Mesenchymal stem cell (in vitro differentiated cells and primary cell): ENCODE measurements at regions not wholly inside any gene's neighbourhood (a gene's known extent, or its start where the extent isn't known, plus 50 kb on each side); places are given as distances from the start of the nearest gene placed in this dataset.

Source experiments
- DNase-seq: peaks from one replicate; pipeline ENCODE4 v3.0.0-alpha.2; 2013
- H2AFZ ChIP-seq: one replicate; pipeline ENCODE4 v1.6.1; 2013; ENCODE audit warnings: low read depth, mild to moderate bottlenecking, control low read depth, inconsistent platforms, low read length, moderate library complexity
- H2AK5ac ChIP-seq: 2 replicates; pipeline ENCODE4 v1.6.1; 2013; ENCODE audit warnings: low read length, moderate library complexity, mild to moderate bottlenecking, inconsistent platforms; ENCODE audit not compliant: severe bottlenecking
- H2BK120ac ChIP-seq: one replicate; pipeline ENCODE4 v1.6.1; 2013; ENCODE audit warnings: low read depth, mild to moderate bottlenecking, inconsistent platforms, low read length, moderate library complexity
- H2BK12ac ChIP-seq, 2 experiments: one replicate each; pipeline ENCODE4 v1.6.1; 2013; ENCODE audit warnings: inconsistent platforms in 2 of 2, low read length in 2 of 2, mild to moderate bottlenecking in 2 of 2, moderate library complexity in 2 of 2, control low read depth in 1 of 2
- H2BK15ac ChIP-seq: one replicate; pipeline ENCODE4 v1.6.1; 2013; ENCODE audit warnings: mild to moderate bottlenecking, low read depth, inconsistent platforms; ENCODE audit not compliant: poor library complexity, severe bottlenecking
- H2BK5ac ChIP-seq: 2 replicates; pipeline ENCODE4 v1.6.1; 2013; ENCODE audit warnings: low read depth, mild to moderate bottlenecking, low read length, control low read depth, inconsistent platforms; ENCODE audit not compliant: poor library complexity, severe bottlenecking
- H3K14ac ChIP-seq, 2 experiments: one replicate each; pipeline ENCODE4 v1.6.1; 2013; ENCODE audit warnings: inconsistent platforms in 2 of 2, low read length in 2 of 2, control low read depth in 1 of 2, mild to moderate bottlenecking in 1 of 2, moderate library complexity in 1 of 2
- H3K18ac ChIP-seq, 2 experiments: one replicate each; pipeline ENCODE4 v1.6.1; 2013; ENCODE audit warnings: inconsistent platforms in 2 of 2, low read length in 2 of 2, control low read depth in 1 of 2, low read depth in 1 of 2, mild to moderate bottlenecking in 1 of 2
- H3K23ac ChIP-seq, 2 experiments: one replicate each; pipeline ENCODE4 v1.6.1; 2013; ENCODE audit warnings: inconsistent platforms in 2 of 2, low read length in 2 of 2, mild to moderate bottlenecking in 2 of 2, moderate library complexity in 2 of 2, control low read depth in 1 of 2
- H3K27ac ChIP-seq: 2 replicates; pipeline ENCODE4 v1.5.1; 2013; ENCODE audit warnings: mild to moderate bottlenecking, moderate library complexity, low read length, control low read depth, inconsistent platforms; ENCODE audit not compliant: poor library complexity, severe bottlenecking
- H3K27me3 ChIP-seq, 2 experiments: 2 replicates each; pipeline versions ENCODE4 v1.6.1 to v1.7.0; 2013; ENCODE audit warnings: low read length in 2 of 2, mild to moderate bottlenecking in 2 of 2, moderate library complexity in 2 of 2, control low read depth in 1 of 2, inconsistent platforms in 1 of 2; ENCODE audit not compliant: control insufficient read depth in 1 of 2, insufficient read depth in 1 of 2
- H3K36me3 ChIP-seq, 2 experiments: 2 replicates each; pipeline versions ENCODE4 v1.6.1 to v1.7.0; 2013; ENCODE audit warnings: low read length in 2 of 2, control low read depth in 1 of 2, inconsistent platforms in 1 of 2, low read depth in 1 of 2, mild to moderate bottlenecking in 1 of 2; ENCODE audit not compliant: insufficient read depth in 2 of 2, control insufficient read depth in 1 of 2
- H3K4ac ChIP-seq, 2 experiments: one replicate each; pipeline ENCODE4 v1.6.1; 2013; ENCODE audit warnings: inconsistent platforms in 2 of 2, low read length in 2 of 2, mild to moderate bottlenecking in 2 of 2, moderate library complexity in 2 of 2, control low read depth in 1 of 2, low read depth in 1 of 2
- H3K4me1 ChIP-seq: 2 replicates; pipeline ENCODE4 v1.6.1; 2013; ENCODE audit warnings: low read depth, low read length, control low read depth; ENCODE audit not compliant: control insufficient read depth, insufficient read depth
- H3K4me2 ChIP-seq: 2 replicates; pipeline ENCODE4 v1.6.1; 2013; ENCODE audit warnings: low read length, mild to moderate bottlenecking, inconsistent platforms; ENCODE audit not compliant: poor library complexity, severe bottlenecking
- H3K4me3 ChIP-seq, 2 experiments: 2 replicates each; pipeline versions ENCODE4 v1.5.1 to v1.7.0; 2013; ENCODE audit warnings: low read length in 2 of 2, mild to moderate bottlenecking in 2 of 2, control low read depth in 1 of 2, low read depth in 1 of 2; ENCODE audit not compliant: insufficient read depth in 1 of 2
- H3K79me1 ChIP-seq: replicated peaks from 2 replicates; pipeline ENCODE4 v1.6.1; 2013; ENCODE audit warnings: mild to moderate bottlenecking, control low read depth, low read length, inconsistent platforms; ENCODE audit not compliant: poor library complexity, severe bottlenecking
- H3K9ac ChIP-seq: 2 replicates; pipeline ENCODE4 v1.7.0; 2013; ENCODE audit warnings: mild to moderate bottlenecking, low read length, moderate library complexity
- H3K9me3 ChIP-seq: 2 replicates; pipeline ENCODE4 v1.7.0; 2013; ENCODE audit warnings: mild to moderate bottlenecking, low read length; ENCODE audit not compliant: control insufficient read depth
- H4K8ac ChIP-seq: one replicate; pipeline ENCODE4 v1.6.1; 2013; ENCODE audit warnings: inconsistent platforms, mild to moderate bottlenecking, low read length, moderate library complexity
- H4K91ac ChIP-seq: one replicate; pipeline ENCODE4 v1.6.1; 2013; ENCODE audit warnings: mild to moderate bottlenecking, low read length, inconsistent platforms
- WGBS: methylation state at CpG from one replicate; pipeline ENCODE4 v1.1.7; 2013; ENCODE audit warnings: mixed read lengths; 5-methylcytosine and 5-hydroxymethylcytosine counted together

- Histone ChIP-seq H3K4me2 (no peak overlapping the region), H3K9ac (no peak overlapping the region), H3K23ac (no peak overlapping the region), H3K36me3 (no peaks in the 10 kb centered on the region), H2BK12ac (no peak overlapping the region), H2BK5ac (no peak overlapping the region), H3K27me3 (no peaks in the 10 kb centered on the region), H2BK15ac (no peak overlapping the region), H3K4me1 (no peaks in the 10 kb centered on the region), H3K9me3 (no peaks in the 10 kb centered on the region), H4K8ac (no peak overlapping the region), H3K18ac (no peak overlapping the region), H2AK5ac (no peak overlapping the region), H3K27ac (no peak overlapping the region), H3K14ac (no peak overlapping the region), H2AFZ (no peak overlapping the region), H3K4ac (no peak overlapping the region), H4K91ac (no peak overlapping the region), H3K79me1 (no peaks in the 10 kb centered on the region), H2BK120ac (no peak overlapping the region), H3K4me3 (no peak overlapping the region)
- no peak for DNase-seq
These were observed 565.5 kb downstream of the NOVA1 start for GRCh38 chr14:26032348-26032747.

GRCh38 chr14:26026384-26026783 lies 571.4 kb downstream of the NOVA1 start:
- Histone ChIP-seq H3K23ac (no peak overlapping the region), H2BK12ac (no peak overlapping the region), H3K4me2 (no peak overlapping the region), H4K8ac (no peak overlapping the region), H3K9ac (no peak overlapping the region), H3K4me3 (no peak overlapping the region), H3K36me3 (no peaks in the 10 kb centered on the region), H3K9me3 (no peaks in the 10 kb centered on the region), H2BK5ac (no peak overlapping the region), H3K18ac (no peak overlapping the region), H2BK120ac (no peak overlapping the region), H2BK15ac (no peak overlapping the region), H3K79me1 (no peaks in the 10 kb centered on the region), H2AFZ (no peak overlapping the region), H2AK5ac (no peak overlapping the region), H3K4ac (no peak overlapping the region), H3K27me3 (no peaks in the 10 kb centered on the region), H3K4me1 (no peaks in the 10 kb centered on the region), H4K91ac (no peak overlapping the region), H3K14ac (no peak overlapping the region), H3K27ac (no peak overlapping the region)
- DNase-seq: no peak
- whole genome bisulfite sequencing: 65% methylated on average over 2 of the region's 3 CpGs

GRCh38 chr14:26023967-26024366 lies 573.9 kb downstream of the NOVA1 start:
- H2AK5ac ChIP-seq: no peak overlapping the region
- no peak overlapping the region for H2AFZ ChIP-seq
- H3K9me3 ChIP-seq: no peaks in the 10 kb centered on the region
- no peak overlapping the region for H4K8ac ChIP-seq
- H3K4ac ChIP-seq: no peak overlapping the region
- no peaks in the 10 kb centered on the region for H3K4me1 ChIP-seq
- H2BK120ac ChIP-seq: no peak overlapping the region
- no peak overlapping the region for H3K18ac ChIP-seq
- H3K36me3 ChIP-seq: no peaks in the 10 kb centered on the region
- H4K91ac ChIP-seq: no peak overlapping the region
- H3K9ac ChIP-seq: no peak overlapping the region
- no peak overlapping the region for H3K23ac ChIP-seq
- H3K27me3 ChIP-seq: no peaks in the 10 kb centered on the region
- DNase-seq: no peak
- H3K14ac ChIP-seq: no peak overlapping the region
- WGBS: 67% methylated on average over 2 of the region's 4 CpGs
- H3K79me1 ChIP-seq: no peaks in the 10 kb centered on the region
- no peak overlapping the region for H2BK15ac ChIP-seq
- H3K27ac ChIP-seq: no peak overlapping the region
- no peak overlapping the region for H2BK12ac ChIP-seq
- no peak overlapping the region for H3K4me2 ChIP-seq
- H2BK5ac ChIP-seq: no peak overlapping the region
- H3K4me3 ChIP-seq: no peak overlapping the region

GRCh38 chr14:26021759-26022158 lies 576.1 kb downstream of the NOVA1 start:
- Histone ChIP-seq H4K91ac (no peak overlapping the region), H3K9ac (no peak overlapping the region), H3K4ac (no peak overlapping the region), H3K27me3 (no peaks in the 10 kb centered on the region), H2AFZ (no peak overlapping the region), H4K8ac (no peak overlapping the region), H2BK12ac (no peak overlapping the region), H3K36me3 (no peaks in the 10 kb centered on the region), H2AK5ac (no peak overlapping the region), H3K79me1 (no peaks in the 10 kb centered on the region), H3K4me1 (no peaks in the 10 kb centered on the region), H3K4me2 (no peak overlapping the region), H3K4me3 (no peak overlapping the region), H3K14ac (no peak overlapping the region), H3K27ac (no peak overlapping the region), H2BK15ac (no peak overlapping the region), H3K18ac (no peak overlapping the region), H2BK5ac (no peak overlapping the region), H3K9me3 (no peaks in the 10 kb centered on the region), H3K23ac (no peak overlapping the region), H2BK120ac (no peak overlapping the region)
- DNase-seq: no peak
- no CpG with 5 or more reads among the region's 1 CpG for WGBS
